Thyroid gland (tissue), 4 donors: ENCODE measurements at regions not wholly inside any gene's neighbourhood (a gene's known extent, or its start where the extent isn't known, plus 50 kb on each side); places are given as distances from the start of the nearest gene placed in this dataset.

Experiments
- DNase-seq, 2 donors: peaks; one replicate each; pipeline ENCODE4 v3.0.0-alpha.2; 2019
- H3K27ac ChIP-seq, 3 donors: fragments of 200-600 bp; sonication (generic); 1 replicate in 2 of 3; 2 replicates in 1 of 3; pipeline ENCODE4 v1.5.1; 2016 to 2019; ENCODE audit warnings: mild to moderate bottlenecking in 1 of 3, moderate library complexity in 1 of 3
- H3K27me3 ChIP-seq: fragments of 200-600 bp; sonication (generic); one replicate; pipeline ENCODE4 v1.5.1; 2019
- H3K36me3 ChIP-seq, 2 donors: fragments of 200-600 bp; sonication (generic); one replicate each; pipeline ENCODE4 v1.5.1; 2016 to 2019
- H3K4me1 ChIP-seq, 2 donors: fragments of 200-600 bp; sonication (generic); one replicate each; pipeline ENCODE4 v1.5.1; 2017 to 2019
- H3K4me3 ChIP-seq, 3 donors: fragments of 200-600 bp; sonication (generic); replicated peaks in 1 of 3; 1 replicate in 2 of 3; 2 replicates in 1 of 3; pipeline ENCODE4 v1.5.1; 2016; ENCODE audit warnings: mild to moderate bottlenecking in 1 of 3
- H3K9me3 ChIP-seq: fragments of 200-600 bp; sonication (generic); one replicate; pipeline ENCODE4 v1.5.1; 2017
- CTCF ChIP-seq, 6 experiments: fragments of 200-600 bp in 3 of 6; fragments of 450-650 bp in 3 of 6; sonication (generic) in 3 of 6; IDR thresholded peaks; one replicate each; pipeline ENCODE4 v1.5.1; 2016 to 2019; ENCODE audit warnings: antibody characterized with exemption in 6 of 6, mild to moderate bottlenecking in 2 of 6, inconsistent platforms in 1 of 6, moderate library complexity in 1 of 6
- POLR2A ChIP-seq, 2 donors: fragments of 450-650 bp; IDR thresholded peaks; one replicate each; pipeline ENCODE4 v1.6.1; 2017; ENCODE audit warnings: antibody characterized with exemption in 2 of 2, mild to moderate bottlenecking in 2 of 2, moderate library complexity in 1 of 2
- WGBS, 2 donors: methylation state at CpG; one replicate each; pipeline ENCODE4 v1.1.5; 2017; 5-methylcytosine and 5-hydroxymethylcytosine counted together
- intact Hi-C: fragments of 100-400 bp; cut with DNase I; formaldehyde crosslinking; loops from one replicate; pipeline ENCODE4 v1.15.1; 2023

- H3K36me3 ChIP-seq = no peaks in the 10 kb centered on the region
- TF ChIP-seq POLR2A (IDR thresholded peaks at IDR 0.05) (no peak), CTCF (IDR thresholded peaks at IDR 0.05) (no peak)
- H3K4me1 ChIP-seq = no peaks in the 10 kb centered on the region
- H3K27me3 ChIP-seq = no peaks in the 10 kb centered on the region
- no peak overlapping the region for H3K4me3 ChIP-seq
- whole genome bisulfite sequencing, 2 donors = 73 to 93% methylated on average over 2 of the region's 2 CpGs
- intact Hi-C loops = no loop called here
- no peak for DNase-seq
- no peaks in the 10 kb centered on the region for H3K9me3 ChIP-seq
- H3K27ac ChIP-seq = no peak overlapping the region
These were observed 60.3 kb upstream of the CALM2 start for GRCh38 chr2:47236503-47237215.

GRCh38 chr2:47235132-47235531 lies 58.8 kb upstream of the CALM2 start:
- Histone ChIP-seq H3K36me3 (no peaks in the 10 kb centered on the region), H3K27ac (no peak overlapping the region), H3K27me3 (no peaks in the 10 kb centered on the region), H3K4me3 (no peak overlapping the region), H3K4me1 (no peaks in the 10 kb centered on the region), H3K9me3 (no peaks in the 10 kb centered on the region)
- intact Hi-C loops = no loop called here
- WGBS, 2 donors = 96 to 100% methylated on average over 2 of the region's 2 CpGs
- TF ChIP-seq CTCF (IDR thresholded peaks at IDR 0.05) (no peak), POLR2A (IDR thresholded peaks at IDR 0.05) (no peak)
- DNase-seq = no peak

- no peaks in the 10 kb centered on the region for H3K36me3 ChIP-seq
- no peak overlapping the region for H3K4me3 ChIP-seq
- no peak for DNase-seq
- TF ChIP-seq CTCF (IDR thresholded peaks at IDR 0.05) (no peak), POLR2A (IDR thresholded peaks at IDR 0.05) (no peak)
- H3K27me3 ChIP-seq = no peaks in the 10 kb centered on the region
- intact Hi-C loops = no loop called here
- WGBS, 2 donors = 92 to 96% methylated on average over 6 of the region's 6 CpGs
- H3K9me3 ChIP-seq = no peaks in the 10 kb centered on the region
- no peaks in the 10 kb centered on the region for H3K4me1 ChIP-seq
- no peak overlapping the region for H3K27ac ChIP-seq
These were observed 58.1 kb upstream of the CALM2 start for GRCh38 chr2:47234456-47234855.

GRCh38 chr2:47232738-47233415 lies 56.6 kb upstream of the CALM2 start:
- intact Hi-C loops = no loop called here
- no peak for DNase-seq
- no peaks in the 10 kb centered on the region for H3K9me3 ChIP-seq
- WGBS, 2 donors = 83 to 88% methylated on average over 8 of the region's 8 CpGs
- H3K36me3 ChIP-seq = no peaks in the 10 kb centered on the region
- H3K27me3 ChIP-seq = no peaks in the 10 kb centered on the region
- no peaks in the 10 kb centered on the region for H3K4me1 ChIP-seq
- H3K4me3 ChIP-seq = no peak overlapping the region
- no peak for TF ChIP-seq POLR2A (IDR thresholded peaks at IDR 0.05)
- TF ChIP-seq CTCF (IDR thresholded peaks at IDR 0.05) = no peak
- no peak overlapping the region for H3K27ac ChIP-seq

- no peaks in the 10 kb centered on the region for H3K9me3 ChIP-seq
- WGBS, 2 donors = 50 to 77% methylated on average over 4 of the region's 4 CpGs
- no peaks in the 10 kb centered on the region for H3K27me3 ChIP-seq
- TF ChIP-seq POLR2A (IDR thresholded peaks at IDR 0.05) (no peak), CTCF (IDR thresholded peaks at IDR 0.05) (no peak)
- no peak overlapping the region for H3K4me3 ChIP-seq
- no peak for DNase-seq
- no peak overlapping the region for H3K27ac ChIP-seq
- intact Hi-C loops = no loop called here
- no peaks in the 10 kb centered on the region for H3K36me3 ChIP-seq
- H3K4me1 ChIP-seq = peaks cover 9 to 16% of the 10 kb centered on the region in 2 donors
These were observed 54.1 kb upstream of the CALM2 start for GRCh38 chr2:47230418-47230817.
